ENCODE measurements at regions not wholly inside any gene's neighbourhood (a gene's known extent, or its start where the extent isn't known, plus 50 kb on each side); places are given as distances from the start of the nearest gene placed in this dataset.
A peak's percentile ranks its signal among the peaks of the same experiment; 100 is the strongest.

DNA sequence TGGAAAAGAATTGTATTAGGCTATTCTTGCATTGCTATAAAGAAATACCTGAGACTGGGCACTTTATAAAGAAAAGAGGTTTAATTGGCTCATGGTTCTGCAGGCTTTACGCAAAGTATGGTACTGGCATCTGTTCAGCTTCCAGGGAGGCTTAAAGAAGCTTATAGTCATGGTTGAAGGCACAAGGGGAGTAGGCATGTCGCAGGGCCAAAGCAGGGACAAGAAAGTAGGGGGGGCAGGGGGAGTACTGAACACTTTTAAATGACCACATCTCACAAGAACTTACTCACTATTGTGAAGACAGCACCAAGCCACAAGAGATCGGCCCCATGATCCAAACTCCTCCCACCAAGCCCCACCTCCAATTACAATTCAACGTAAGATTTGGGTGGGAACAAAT is 152.5 kb upstream of the PHF14 start:
- no peak overlapping the region for H3K4me3 ChIP-seq
- H3K27me3 ChIP-seq: no peaks in the 10 kb centered on the region
- H3K4me1 ChIP-seq: no peaks in the 10 kb centered on the region
- ATAC-seq (ENCODE audit: low FRiP score in 2 of 2) (no peak), DNase-seq (no peak)
- TF ChIP-seq EP300 (IDR thresholded peaks at IDR 0.05) (no peak), POLR2A (IDR thresholded peaks at IDR 0.05) (no peak), CTCF (IDR thresholded peaks at IDR 0.05) (no peak), POLR2AphosphoS5 (IDR thresholded peaks at IDR 0.05) (no peak)
- H3K27ac ChIP-seq: no peak overlapping the region
- WGBS, 2 donors: 88 to 93% methylated on average over 4 of the region's 4 CpGs
- H3K9me3 ChIP-seq: no peaks in the 10 kb centered on the region
- H3K36me3 ChIP-seq: no peaks in the 10 kb centered on the region

- ATAC-seq (ENCODE audit: low FRiP score in 2 of 2) (no peak), DNase-seq (no peak)
- no peaks in the 10 kb centered on the region for H3K27me3 ChIP-seq
- no peak overlapping the region for H3K27ac ChIP-seq
- no peaks in the 10 kb centered on the region for H3K9me3 ChIP-seq
- H3K36me3 ChIP-seq: no peaks in the 10 kb centered on the region
- WGBS, 2 donors: 82 to 89% methylated on average over 1 of the region's 1 CpG
- TF ChIP-seq CTCF (IDR thresholded peaks at IDR 0.05) (no peak), EP300 (IDR thresholded peaks at IDR 0.05) (no peak), POLR2AphosphoS5 (IDR thresholded peaks at IDR 0.05) (no peak), POLR2A (IDR thresholded peaks at IDR 0.05) (no peak)
- H3K4me3 ChIP-seq: no peak overlapping the region
- H3K4me1 ChIP-seq: no peaks in the 10 kb centered on the region
Measured at GRCh38 chr7:10824154-10824553, 149.5 kb upstream of the PHF14 start.

GRCh38 chr7:10838228-10838627 is 135.4 kb upstream of the PHF14 start:
- Histone ChIP-seq H3K4me1 (no peaks in the 10 kb centered on the region), H3K9me3 (no peaks in the 10 kb centered on the region), H3K4me3 (no peak overlapping the region), H3K36me3 (no peaks in the 10 kb centered on the region), H3K27me3 (no peaks in the 10 kb centered on the region), H3K27ac (no peak overlapping the region)
- TF ChIP-seq POLR2AphosphoS5 (IDR thresholded peaks at IDR 0.05) (no peak), CTCF (IDR thresholded peaks at IDR 0.05) (no peak)
- DNase-seq: no peak
- ATAC-seq (ENCODE audit: low FRiP score in 2 of 2): no peak
- 63 to 84% methylated on average over 1 of the region's 1 CpG for WGBS, 2 donors

DNA sequence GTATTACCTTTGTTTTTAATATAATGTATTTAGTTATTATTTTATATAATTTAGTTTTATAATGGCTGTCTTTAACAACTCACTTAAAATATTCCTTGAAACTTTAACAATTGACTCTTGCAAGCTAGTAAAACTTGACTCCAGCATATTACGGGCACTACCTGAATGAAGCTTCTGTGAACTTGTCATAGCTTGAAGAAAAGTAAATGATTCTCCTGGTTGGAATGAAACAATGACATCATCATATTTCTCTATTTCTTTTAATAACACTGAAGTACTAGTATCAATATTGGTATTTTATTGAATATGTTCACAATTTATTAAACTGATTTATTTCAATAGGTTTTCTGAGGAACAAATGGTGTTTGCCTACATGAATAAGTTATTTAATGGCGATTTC is 128.4 kb upstream of the PHF14 start:
- DNase-seq (no peak), ATAC-seq (ENCODE audit: low FRiP score in 2 of 2) (no peak)
- TF ChIP-seq POLR2AphosphoS5 (IDR thresholded peaks at IDR 0.05) (no peak), EP300 (IDR thresholded peaks at IDR 0.05) (no peak), POLR2A (IDR thresholded peaks at IDR 0.05) (no peak), CTCF (IDR thresholded peaks at IDR 0.05) (no peak)
- Histone ChIP-seq H3K27me3 (no peaks in the 10 kb centered on the region), H3K4me1 (no peaks in the 10 kb centered on the region), H3K36me3 (no peaks in the 10 kb centered on the region), H3K4me3 (no peak overlapping the region), H3K9me3 (no peaks in the 10 kb centered on the region), H3K27ac (no peak overlapping the region)
- 49 to 89% methylated on average over 2 of the region's 2 CpGs for WGBS, 2 donors

DNA sequence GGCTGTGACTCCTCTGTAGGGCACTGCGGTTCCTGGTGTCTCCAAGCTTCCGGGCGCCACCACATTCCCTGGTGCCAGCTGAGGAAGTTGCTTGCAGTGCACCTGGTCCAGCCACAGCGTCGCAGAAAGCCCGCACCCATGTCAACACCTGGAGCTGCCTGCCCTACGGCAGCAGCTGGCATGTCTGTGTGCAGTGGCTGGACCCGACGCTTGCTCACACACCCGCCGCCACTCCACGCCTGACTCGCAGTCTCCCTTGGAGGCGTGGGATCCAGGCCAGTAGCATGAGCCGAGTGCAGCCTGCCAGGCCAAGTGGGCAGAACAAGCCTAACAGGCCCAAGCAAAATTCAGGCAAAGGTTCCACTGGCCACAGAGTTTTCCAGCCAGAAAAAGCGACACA is 118.1 kb upstream of the PHF14 start:
- DNase-seq: peak in 1 of 2 donors; percentile 59
- no peaks in the 10 kb centered on the region for H3K9me3 ChIP-seq
- H3K4me3 ChIP-seq: no peak overlapping the region
- H3K27me3 ChIP-seq: no peaks in the 10 kb centered on the region
- no peak overlapping the region for H3K27ac ChIP-seq
- H3K36me3 ChIP-seq: no peaks in the 10 kb centered on the region
- ATAC-seq (ENCODE audit: low FRiP score in 2 of 2): no peak
- H3K4me1 ChIP-seq: no peaks in the 10 kb centered on the region
- TF ChIP-seq CTCF (IDR thresholded peaks at IDR 0.05) (no peak), EP300 (IDR thresholded peaks at IDR 0.05) (no peak), POLR2AphosphoS5 (IDR thresholded peaks at IDR 0.05) (no peak), POLR2A (IDR thresholded peaks at IDR 0.05) (no peak)
- 93 to 98% methylated on average over 2 to 16 of the region's 16 CpGs for WGBS, 2 donors

Measured in upper lobe of left lung (tissue), 6 donors.